Inflammatory macrophage (primary cell): ENCODE measurements at regions not wholly inside any gene's neighbourhood (a gene's known extent, or its start where the extent isn't known, plus 50 kb on each side); places are given as distances from the start of the nearest gene placed in this dataset.
"Not testable (repeated sequence)": the region's sequence is repeated elsewhere in the genome, so short reads cannot be mapped to it uniquely, and the experiment has no call there.

Source experiments
- DNase-seq, 2 donors: peaks; one replicate each; pipeline ENCODE4 v3.0.0-alpha.2; 2020 to 2022

- no peak for DNase-seq
Observed at GRCh38 chr9:82404196-82404870, 415.8 kb downstream of the SPATA31D1 start.

GRCh38 chr9:82404881-82405280 lies 416.3 kb downstream of the SPATA31D1 start:
- no peak for DNase-seq

- DNase-seq: no peak
Observed at GRCh38 chr9:82406456-82407085, 418.0 kb downstream of the SPATA31D1 start.

GRCh38 chr9:82410306-82410705 lies 421.7 kb downstream of the SPATA31D1 start:
- DNase-seq: no peak

- DNase-seq: no peak
Observed at GRCh38 chr9:82410866-82411265, 422.3 kb downstream of the SPATA31D1 start.

GRCh38 chr9:82412586-82413305 lies 424.2 kb downstream of the SPATA31D1 start:
- DNase-seq: no peak

GRCh38 chr9:82417501-82417900 lies 428.9 kb downstream of the SPATA31D1 start:
- no peak for DNase-seq

- no peak for DNase-seq
Observed at GRCh38 chr9:82418334-82418733, 429.8 kb downstream of the SPATA31D1 start.

- DNase-seq: no peak
Observed at GRCh38 chr9:82419696-82420486, 431.3 kb downstream of the SPATA31D1 start.

- no peak for DNase-seq
Observed at GRCh38 chr9:82421498-82421897, 432.9 kb downstream of the SPATA31D1 start.

- DNase-seq: no peak
Observed at GRCh38 chr9:82423700-82424099, 435.1 kb downstream of the SPATA31D1 start.

- no peak for DNase-seq
Observed at GRCh38 chr9:82424599-82425120, 436.1 kb downstream of the SPATA31D1 start.

GRCh38 chr9:82431121-82431520 lies 442.5 kb downstream of the SPATA31D1 start:
- DNase-seq: no peak

GRCh38 chr9:82433290-82433931 lies 444.8 kb downstream of the SPATA31D1 start:
- DNase-seq: not testable (repeated sequence)

- no peak for DNase-seq
Observed at GRCh38 chr9:82436475-82436874, 447.9 kb downstream of the SPATA31D1 start.

GRCh38 chr9:82437183-82437582 lies 448.6 kb downstream of the SPATA31D1 start:
- DNase-seq: not testable (repeated sequence)

GRCh38 chr9:82438581-82438980 lies 450.0 kb downstream of the SPATA31D1 start:
- no peak for DNase-seq

GRCh38 chr9:82443312-82443711 lies 454.7 kb downstream of the SPATA31D1 start:
- no peak for DNase-seq

- no peak for DNase-seq
Observed at GRCh38 chr9:82445556-82445955, 457.0 kb downstream of the SPATA31D1 start.

- DNase-seq: no peak
Observed at GRCh38 chr9:82447343-82447742, 458.8 kb downstream of the SPATA31D1 start.

GRCh38 chr9:82449986-82450385 lies 461.4 kb downstream of the SPATA31D1 start:
- no peak for DNase-seq

- DNase-seq: no peak
Observed at GRCh38 chr9:82454509-82455190, 466.1 kb downstream of the SPATA31D1 start.
